Activated T-cell treated with anti-CD3 and anti-CD28 coated beads, Interleukin-2, amount 50 U/mL, for 72 hours (primary cell): ENCODE measurements at regions not wholly inside any gene's neighbourhood (a gene's known extent, or its start where the extent isn't known, plus 50 kb on each side); places are given as distances from the start of the nearest gene placed in this dataset.
"Not testable (repeated sequence)": the region's sequence is repeated elsewhere in the genome, so short reads cannot be mapped to it uniquely, and the experiment has no call there.

Source experiments
- ATAC-seq, 2 donors: fragments of 150-1000 bp; cut with Tn5 transposase; replicated peaks in 1 of 2; 2 replicates each; pipeline ENCODE4 v1.10.0; 2021; ENCODE audit warnings: moderate library complexity in 2 of 2, mild to moderate bottlenecking in 1 of 2
- DNase-seq, 2 donors: peaks; one replicate each; pipeline ENCODE4 v3.0.0; 2021 to 2022; ENCODE audit warnings: mixed read lengths in 1 of 2
- H3K27ac Mint-ChIP-seq: one replicate; pipeline ENCODE4 v1.8.0; 2022; ENCODE audit warnings: mild to moderate bottlenecking, moderate library complexity, mixed read lengths
- H3K27me3 Mint-ChIP-seq: one replicate; pipeline ENCODE4 v1.8.0; 2022; ENCODE audit warnings: low read depth, mixed read lengths
- H3K36me3 Mint-ChIP-seq, 2 donors: one replicate each; pipeline ENCODE4 v1.8.0; 2022; ENCODE audit warnings: mixed read lengths in 2 of 2, mild to moderate bottlenecking in 1 of 2; ENCODE audit not compliant: insufficient read depth in 2 of 2
- H3K4me1 Mint-ChIP-seq: one replicate; pipeline ENCODE4 v1.8.0; 2022; ENCODE audit warnings: low read depth, mixed read lengths
- H3K4me3 Mint-ChIP-seq, 2 donors: one replicate each; pipeline ENCODE4 v1.8.0; 2022; ENCODE audit warnings: mild to moderate bottlenecking in 2 of 2, mixed read lengths in 2 of 2, moderate library complexity in 2 of 2
- H3K9me3 Mint-ChIP-seq, 2 donors: one replicate each; pipeline ENCODE4 v1.8.0; 2022; ENCODE audit warnings: mixed read lengths in 2 of 2

GRCh38 chr17:22305356-22306071 is 613.2 kb downstream of the KCNJ18 start:
- no peaks in the 10 kb centered on the region for H3K27me3 Mint-ChIP-seq
- ATAC-seq, result no peak
- no peak overlapping the region for H3K27ac Mint-ChIP-seq
- no peak for DNase-seq
- H3K4me3 Mint-ChIP-seq, result no peak overlapping the region
- H3K9me3 Mint-ChIP-seq, result peaks cover 15 to 17% of the 10 kb centered on the region in 2 donors
- no peaks in the 10 kb centered on the region for H3K4me1 Mint-ChIP-seq
- H3K36me3 Mint-ChIP-seq, result peaks cover 11 to 14% of the 10 kb centered on the region in 2 donors

GRCh38 chr17:22310292-22310691 is 618.0 kb downstream of the KCNJ18 start:
- H3K36me3 Mint-ChIP-seq, H3K4me1 Mint-ChIP-seq, ATAC-seq, H3K9me3 Mint-ChIP-seq, H3K4me3 Mint-ChIP-seq, H3K27me3 Mint-ChIP-seq, H3K27ac Mint-ChIP-seq, DNase-seq: not testable (repeated sequence)

DNA sequence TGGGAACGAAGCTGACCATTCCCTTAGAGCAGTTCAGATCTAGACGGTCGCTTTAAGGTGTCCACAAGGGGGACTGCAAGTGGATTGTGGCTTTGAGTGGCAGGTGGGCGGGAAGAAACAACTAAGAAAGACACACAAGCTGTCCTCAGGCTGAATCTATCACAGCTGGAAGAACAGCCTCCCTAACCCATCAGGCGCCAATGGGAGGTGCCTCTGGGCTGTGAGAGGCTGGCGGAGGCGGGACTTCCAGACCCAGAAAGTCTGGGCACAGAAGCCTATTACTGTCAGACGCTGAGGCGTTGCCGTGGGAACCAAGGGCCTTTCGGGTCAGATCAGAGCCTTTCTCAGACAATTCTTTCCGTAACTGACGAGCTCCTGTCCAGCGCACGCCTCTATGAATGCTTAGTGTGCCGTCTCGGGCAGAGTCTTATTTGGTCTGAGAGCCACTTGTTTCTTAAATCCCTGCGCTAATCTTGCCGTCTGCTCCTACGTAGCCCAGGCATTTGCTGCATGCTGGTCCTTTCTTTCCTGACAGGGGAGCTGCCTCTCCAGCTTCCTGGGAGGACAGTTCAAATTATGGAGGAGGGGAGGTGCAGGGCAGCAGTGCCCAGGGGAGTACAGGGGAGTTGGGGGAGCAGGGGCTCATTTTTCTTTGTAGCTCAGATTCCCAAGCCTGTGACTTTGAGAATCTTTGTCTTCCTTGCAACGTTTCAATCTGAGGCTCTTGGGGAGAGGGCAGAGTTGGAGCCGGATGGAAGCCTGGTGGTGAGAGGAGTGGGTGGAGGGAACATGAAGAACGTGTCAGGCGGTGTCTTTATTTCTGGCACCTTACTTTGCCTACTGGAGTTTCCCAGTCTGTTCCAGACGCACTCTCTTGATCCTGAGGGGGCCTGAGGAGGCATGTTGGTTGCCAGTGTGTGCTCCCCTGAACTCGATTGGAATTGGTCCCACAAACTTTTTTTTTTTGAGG is 618.7 kb downstream of the KCNJ18 start:
- ATAC-seq (no peak), DNase-seq (no peak)
- H3K9me3 Mint-ChIP-seq, result peaks cover 6 to 10% of the 10 kb centered on the region in 2 donors
- H3K27ac Mint-ChIP-seq, result no peak overlapping the region
- no peak overlapping the region for H3K4me3 Mint-ChIP-seq
- H3K36me3 Mint-ChIP-seq, result peaks cover 0 to 3% of the 10 kb centered on the region in 2 donors
- H3K4me1 Mint-ChIP-seq, result no peaks in the 10 kb centered on the region
- no peaks in the 10 kb centered on the region for H3K27me3 Mint-ChIP-seq

DNA sequence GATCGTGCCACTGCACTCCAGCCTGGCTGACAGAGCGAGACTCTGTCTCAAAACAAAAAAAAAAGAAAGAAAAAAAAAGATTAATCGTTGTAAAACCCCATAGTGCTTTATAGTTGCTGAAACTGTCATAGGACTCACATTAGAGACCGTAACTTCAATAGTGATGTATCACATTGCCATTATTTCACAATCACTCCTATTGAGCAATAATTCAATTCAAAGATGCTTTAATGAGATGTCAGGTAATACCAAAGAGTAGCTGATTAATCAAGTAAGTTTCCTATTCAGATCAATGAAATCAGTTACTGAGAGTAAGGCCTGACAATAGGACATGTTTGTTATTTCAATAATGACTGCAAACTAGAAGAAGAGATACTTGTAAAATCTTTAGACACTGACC is 628.7 kb downstream of the KCNJ18 start:
- not testable (repeated sequence) for H3K27ac Mint-ChIP-seq, ATAC-seq, H3K4me1 Mint-ChIP-seq, H3K4me3 Mint-ChIP-seq, DNase-seq, H3K27me3 Mint-ChIP-seq
- peaks cover 5 to 10% of the 10 kb centered on the region in 2 donors for H3K36me3 Mint-ChIP-seq
- peaks cover 11 to 14% of the 10 kb centered on the region in 2 donors for H3K9me3 Mint-ChIP-seq

- H3K27ac Mint-ChIP-seq, DNase-seq, ATAC-seq, H3K27me3 Mint-ChIP-seq, H3K4me3 Mint-ChIP-seq, H3K4me1 Mint-ChIP-seq: not testable (repeated sequence)
- Mint-ChIP-seq H3K9me3 (peaks cover 11 to 12% of the 10 kb centered on the region in 2 donors), H3K36me3 (peaks cover 4 to 10% of the 10 kb centered on the region in 2 donors)
Observed at GRCh38 chr17:22322893-22323550, 630.7 kb downstream of the KCNJ18 start.

DNA sequence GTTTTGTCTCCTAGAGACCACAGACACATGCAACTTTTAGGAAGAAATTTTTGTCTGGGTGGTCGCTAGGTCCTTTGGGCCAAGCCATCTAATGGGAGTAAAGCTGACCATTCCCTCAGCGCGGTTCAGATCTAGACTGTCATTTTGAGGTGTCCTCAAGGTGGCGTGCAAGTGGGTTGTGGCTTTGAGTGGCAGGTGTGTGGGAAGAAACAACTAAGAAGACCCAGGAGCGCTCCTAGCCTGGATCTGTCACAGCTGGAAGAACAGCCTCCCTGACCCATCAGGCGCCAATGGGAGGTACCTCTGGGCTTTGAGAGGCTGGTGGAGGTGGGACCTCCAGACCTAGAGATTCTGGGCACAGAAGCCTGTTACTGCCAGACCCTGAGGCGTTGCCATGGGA is 645.1 kb downstream of the KCNJ18 start:
- H3K4me1 Mint-ChIP-seq, result no peaks in the 10 kb centered on the region
- peaks cover 0 to under 1% of the 10 kb centered on the region in 2 donors for H3K36me3 Mint-ChIP-seq

GRCh38 chr17:22356603-22357002 is 664.3 kb downstream of the KCNJ18 start:
- not testable (repeated sequence) for H3K4me3 Mint-ChIP-seq, ATAC-seq, DNase-seq, H3K9me3 Mint-ChIP-seq, H3K27ac Mint-ChIP-seq, H3K4me1 Mint-ChIP-seq, H3K27me3 Mint-ChIP-seq, H3K36me3 Mint-ChIP-seq

More for the DNA sequence above, 645.1 kb downstream of the KCNJ18 start:
- ATAC-seq (no peak), DNase-seq (no peak)
- peaks cover 0 to 4% of the 10 kb centered on the region in 2 donors for H3K9me3 Mint-ChIP-seq
- H3K27ac Mint-ChIP-seq, result no peak overlapping the region
- H3K4me3 Mint-ChIP-seq, result no peak overlapping the region
- no peaks in the 10 kb centered on the region for H3K27me3 Mint-ChIP-seq

DNA sequence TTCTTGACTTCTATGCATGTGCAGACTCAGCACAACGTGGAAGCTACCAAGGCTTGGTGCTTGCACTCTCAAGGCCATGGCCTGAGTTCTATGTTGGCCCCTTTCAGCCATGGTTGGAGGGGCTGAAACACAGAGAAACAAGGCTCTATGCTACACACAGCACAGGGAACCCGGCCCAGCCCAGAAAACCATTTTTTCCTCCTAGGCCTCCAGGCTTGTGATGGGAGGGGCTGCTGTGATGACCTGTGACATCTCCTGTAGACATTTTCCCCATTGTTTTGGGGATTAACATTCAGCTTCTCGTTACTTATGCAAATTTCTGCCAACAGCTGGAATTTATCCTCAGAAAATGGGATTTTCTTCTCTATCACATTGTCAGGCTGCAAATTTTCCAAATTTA is 678.7 kb downstream of the KCNJ18 start:
- H3K27ac Mint-ChIP-seq, DNase-seq, H3K27me3 Mint-ChIP-seq, H3K4me3 Mint-ChIP-seq, H3K36me3 Mint-ChIP-seq, H3K4me1 Mint-ChIP-seq, ATAC-seq: not testable (repeated sequence)
- H3K9me3 Mint-ChIP-seq, result peaks cover 3 to 11% of the 10 kb centered on the region in 2 donors

DNA sequence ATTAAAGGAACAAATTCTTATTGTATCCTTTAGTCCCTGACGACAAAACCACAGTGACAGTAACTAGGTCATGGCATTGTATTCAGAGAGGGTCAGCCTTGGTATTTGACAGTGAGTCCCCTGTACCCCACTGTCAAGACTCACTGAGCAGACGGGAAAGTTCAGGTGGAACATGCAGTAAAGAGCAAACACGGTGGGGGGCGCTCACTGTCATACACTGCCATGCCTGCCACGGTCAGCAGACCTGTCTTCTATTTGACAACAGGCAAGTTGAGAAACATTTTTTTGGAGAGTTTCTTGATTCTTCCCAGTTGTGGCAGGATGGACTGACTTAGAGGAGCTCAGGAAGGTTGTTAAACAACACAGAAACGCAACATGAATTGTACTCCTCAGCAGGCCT is 681.6 kb downstream of the KCNJ18 start:
- Mint-ChIP-seq H3K4me3 (no peak overlapping the region), H3K27me3 (no peaks in the 10 kb centered on the region), H3K9me3 (peaks cover 3 to 11% of the 10 kb centered on the region in 2 donors), H3K27ac (no peak overlapping the region), H3K36me3 (peaks cover 2 to 4% of the 10 kb centered on the region in 2 donors), H3K4me1 (no peaks in the 10 kb centered on the region)
- ATAC-seq, result no peak
- no peak for DNase-seq

DNA sequence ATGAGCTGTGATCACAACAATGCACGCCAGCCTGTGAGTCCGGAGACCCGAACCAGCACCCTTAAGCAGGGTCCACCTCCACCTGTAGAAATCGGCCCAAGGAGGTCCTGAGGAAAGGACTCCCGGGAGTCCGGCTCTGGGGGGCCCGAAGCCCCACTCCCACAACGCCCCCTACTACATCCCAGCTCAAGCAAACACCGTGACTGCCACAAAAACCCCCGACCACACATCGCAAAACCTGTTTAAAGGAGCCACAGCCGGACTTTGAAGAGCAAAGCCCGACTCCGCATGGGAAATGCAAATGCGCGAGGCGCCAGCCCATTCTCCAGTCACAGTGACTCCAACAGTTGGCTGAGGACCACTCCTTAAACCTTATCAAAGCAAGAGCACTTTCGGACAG is 682.4 kb downstream of the KCNJ18 start:
- no peak for DNase-seq
- Mint-ChIP-seq H3K27me3 (no peaks in the 10 kb centered on the region), H3K9me3 (peaks cover 3 to 11% of the 10 kb centered on the region in 2 donors), H3K27ac (no peak overlapping the region), H3K36me3 (peaks cover 2 to 3% of the 10 kb centered on the region in 2 donors), H3K4me3 (no peak overlapping the region), H3K4me1 (no peaks in the 10 kb centered on the region)
- no peak for ATAC-seq

- H3K27me3 Mint-ChIP-seq, H3K27ac Mint-ChIP-seq, H3K9me3 Mint-ChIP-seq, DNase-seq, ATAC-seq, H3K4me1 Mint-ChIP-seq, H3K4me3 Mint-ChIP-seq, H3K36me3 Mint-ChIP-seq: not testable (repeated sequence)
Observed at GRCh38 chr17:22376747-22377146, 684.4 kb downstream of the KCNJ18 start.

- not testable (repeated sequence) for H3K27ac Mint-ChIP-seq, H3K9me3 Mint-ChIP-seq, ATAC-seq, H3K36me3 Mint-ChIP-seq, DNase-seq, H3K4me3 Mint-ChIP-seq, H3K27me3 Mint-ChIP-seq, H3K4me1 Mint-ChIP-seq
Observed at GRCh38 chr17:22378748-22379147, 686.4 kb downstream of the KCNJ18 start.

- not testable (repeated sequence) for ATAC-seq, H3K36me3 Mint-ChIP-seq, H3K4me3 Mint-ChIP-seq, H3K9me3 Mint-ChIP-seq, H3K4me1 Mint-ChIP-seq, H3K27me3 Mint-ChIP-seq, DNase-seq, H3K27ac Mint-ChIP-seq
Observed at GRCh38 chr17:22381589-22381988, 689.3 kb downstream of the KCNJ18 start.
